Panc1 (cell line): ENCODE measurements at regions not wholly inside any gene's neighbourhood (a gene's known extent, or its start where the extent isn't known, plus 50 kb on each side); places are given as distances from the start of the nearest gene placed in this dataset.

ENCODE experiments used
- ATAC-seq: fragments of 200-7000 bp; cut with Tn5 transposase; 2 replicates; pipeline ENCODE4 v1.9.1; 2020; ENCODE audit warnings: mild to moderate bottlenecking, moderate library complexity
- BruUV-seq: library from RNA; stranded (reverse); fragments of 400-500 nt; replicated peaks from 2 replicates; lab custom pipeline; 2021; lab: Mats Ljungman, UMichigan
- CTCF ChIA-PET: fragments of 300-600 bp; sonication (Branson Sonifier 250); formaldehyde crosslinking; loops from one replicate; lab custom pipeline; 2022; ENCODE audit warnings: antibody characterized with exemption; lab: Charles Lee
- POLR2A ChIA-PET: fragments of 300-600 bp; sonication (Branson Sonifier 250); formaldehyde crosslinking; loops from one replicate; lab custom pipeline; 2022; ENCODE audit warnings: antibody characterized with exemption; lab: Charles Lee
- DNase-seq: peaks from one replicate; pipeline ENCODE4 v3.0.0-alpha.2; 2010; ENCODE audit warnings: low read depth, low spot score
- H3K27ac ChIP-seq: 2 replicates; pipeline ENCODE4 v1.5.1; 2011; ENCODE audit warnings: mild to moderate bottlenecking, low read length, inconsistent platforms
- H3K27me3 ChIP-seq: fragments of 200-500 bp; sonication (Bioruptor generic); 2 replicates; pipeline ENCODE4 v1.6.0; 2014; ENCODE audit warnings: low read length, inconsistent platforms; ENCODE audit not compliant: control insufficient read depth, insufficient read depth
- H3K36me3 ChIP-seq: fragments of 200-500 bp; sonication (Bioruptor generic); 2 replicates; pipeline ENCODE4 v1.5.1; 2014; ENCODE audit warnings: inconsistent platforms, mild to moderate bottlenecking, low read length, moderate library complexity; ENCODE audit not compliant: control insufficient read depth, insufficient read depth
- H3K4me1 ChIP-seq: 2 replicates; pipeline ENCODE4 v1.5.1; 2011; ENCODE audit warnings: inconsistent platforms, mild to moderate bottlenecking, low read length, moderate library complexity; ENCODE audit not compliant: control insufficient read depth, insufficient read depth
- H3K4me3 ChIP-seq, 2 experiments: 2 replicates each; pipeline ENCODE4 v1.5.1; 2011 to 2012; ENCODE audit warnings: low read depth in 2 of 2, low read length in 2 of 2, mild to moderate bottlenecking in 2 of 2, inconsistent platforms in 1 of 2, moderate library complexity in 1 of 2
- H3K9me3 ChIP-seq: fragments of 200-500 bp; sonication (Bioruptor generic); 2 replicates; pipeline ENCODE4 v1.5.1; 2014; ENCODE audit warnings: low read depth, mild to moderate bottlenecking, inconsistent platforms, low read length, moderate library complexity; ENCODE audit not compliant: control insufficient read depth, insufficient read depth
- CTCF ChIP-seq: fragments of 450-650 bp; IDR thresholded peaks from 2 replicates; pipeline ENCODE4 v1.5.1; 2017; ENCODE audit warnings: mild to moderate bottlenecking
- POLR2AphosphoS5 ChIP-seq: IDR thresholded peaks from 2 replicates; pipeline ENCODE4 v1.6.1; 2012; ENCODE audit warnings: mild to moderate bottlenecking, low read depth, low read length, moderate library complexity
- REST ChIP-seq, 2 experiments: IDR thresholded peaks; 2 replicates each; pipeline ENCODE4 v1.6.1; 2011 to 2012; ENCODE audit warnings: low read depth in 2 of 2, control low read depth in 1 of 2, low read length in 1 of 2, mild to moderate bottlenecking in 1 of 2, moderate library complexity in 1 of 2; ENCODE audit not compliant: insufficient read depth in 1 of 2
- SIN3A ChIP-seq: IDR thresholded peaks from 2 replicates; pipeline ENCODE4 v1.6.1; 2012; ENCODE audit warnings: low read depth, mild to moderate bottlenecking, low read length, moderate library complexity, borderline replicate concordance; ENCODE audit not compliant: insufficient read depth
- TCF7L2 ChIP-seq: IDR thresholded peaks from 2 replicates; pipeline ENCODE4 v1.6.1; 2011; ENCODE audit warnings: mild to moderate bottlenecking, low read depth, low read length, inconsistent platforms
- in situ Hi-C: cut with HindIII; loops from 2 replicates; pipeline ENCODE4 v1.10.0; 2016; ENCODE audit warnings: low sequenced_read_pairs, low pct_unique_long_range_greater_than_20kb
- intact Hi-C: fragments of 100-400 bp; cut with micrococcal nuclease; formaldehyde crosslinking; loops from one replicate; pipeline ENCODE4 v1.10.0; 2022; ENCODE audit not compliant: unreplicated experiment

DNA sequence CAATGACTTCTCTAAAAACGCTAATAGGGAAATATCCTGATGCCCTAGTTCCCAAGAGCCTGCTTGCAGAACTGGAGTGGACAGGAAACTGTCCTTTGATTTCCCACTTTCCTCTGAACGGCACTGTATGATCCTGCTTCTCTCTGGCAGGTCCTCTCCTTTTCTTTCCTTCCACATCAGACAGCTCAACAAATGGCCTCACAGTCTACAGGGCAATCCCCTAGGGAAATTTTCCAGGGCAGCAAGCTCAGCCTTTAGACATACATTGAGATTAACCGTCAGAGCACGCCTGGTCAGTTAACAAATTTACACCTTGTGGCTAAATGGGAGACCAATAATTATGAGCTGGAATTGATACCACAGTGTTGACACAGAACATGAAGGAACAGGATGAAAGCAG, 164.9 kb downstream of the SLC24A2 start:
- no peak for ATAC-seq
- no TSS peak for BruUV-seq
- Histone ChIP-seq H3K36me3 (no peaks in the 10 kb centered on the region), H3K4me3 (no peak overlapping the region), H3K9me3 (no peaks in the 10 kb centered on the region), H3K4me1 (no peaks in the 10 kb centered on the region), H3K27me3 (no peaks in the 10 kb centered on the region), H3K27ac (no peak overlapping the region)
- TF ChIP-seq POLR2AphosphoS5 (no peak), REST (IDR thresholded peaks at IDR 0.05; ENCODE audit: insufficient read depth in 1 of 2, low read depth in 2 of 2, low read length in 1 of 2) (no peak), CTCF (no peak), SIN3A (no peak), TCF7L2 (no peak)
- in situ Hi-C loops = no loop called here
- ChIA-PET CTCF (no interaction called here), POLR2A (no interaction called here)
- intact Hi-C loops = no loop called here
- DNase-seq = no peak

DNA sequence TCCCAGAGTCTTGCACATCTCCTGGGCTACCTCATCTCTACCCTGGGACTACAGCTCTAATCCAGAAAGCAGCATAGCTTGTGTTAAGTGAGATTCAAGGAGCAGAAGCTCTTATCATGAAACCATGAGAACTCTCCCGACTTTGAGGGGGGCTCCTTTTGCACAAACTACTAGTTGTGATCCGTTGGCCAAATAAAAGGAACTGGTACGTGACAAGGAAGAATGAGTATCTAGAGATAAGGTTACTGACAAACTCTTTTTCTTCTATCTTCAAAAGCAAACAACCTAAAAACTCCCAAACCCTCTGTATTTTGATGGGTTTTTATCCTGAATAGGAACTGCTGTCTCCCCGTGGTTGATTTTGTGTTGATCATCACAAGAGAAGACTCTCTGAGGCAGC, 168.5 kb downstream of the SLC24A2 start:
- no peak overlapping the region for H3K27ac ChIP-seq
- H3K27me3 ChIP-seq = no peaks in the 10 kb centered on the region
- H3K4me3 ChIP-seq = no peak overlapping the region
- intact Hi-C loops (no loop called here), in situ Hi-C loops (no loop called here)
- H3K9me3 ChIP-seq = no peaks in the 10 kb centered on the region
- BruUV-seq = no TSS peak
- no peaks in the 10 kb centered on the region for H3K4me1 ChIP-seq
- POLR2A ChIA-PET = no interaction called here
- no peak for DNase-seq
- no peaks in the 10 kb centered on the region for H3K36me3 ChIP-seq
- TF ChIP-seq REST (IDR thresholded peaks at IDR 0.05; ENCODE audit: insufficient read depth in 1 of 2, low read depth in 2 of 2, low read length in 1 of 2) (no peak), CTCF (no peak), SIN3A (no peak), POLR2AphosphoS5 (no peak), TCF7L2 (no peak)
- no peak for ATAC-seq
- CTCF ChIA-PET = no interaction called here
